GM21717 (cell line): ENCODE measurements at regions not wholly inside any gene's neighbourhood (a gene's known extent, or its start where the extent isn't known, plus 50 kb on each side); places are given as distances from the start of the nearest gene placed in this dataset.
"Not testable (repeated sequence)": the region's sequence is repeated elsewhere in the genome, so short reads cannot be mapped to it uniquely, and the experiment has no call there.

ENCODE experiments used
- ATAC-seq: cut with Tn5 transposase; IDR thresholded peaks from one replicate; pipeline ENCODE4 v1.9.1; 2021; ENCODE audit warnings: mild to moderate bottlenecking, moderate library complexity; ENCODE audit not compliant: unreplicated experiment

DNA sequence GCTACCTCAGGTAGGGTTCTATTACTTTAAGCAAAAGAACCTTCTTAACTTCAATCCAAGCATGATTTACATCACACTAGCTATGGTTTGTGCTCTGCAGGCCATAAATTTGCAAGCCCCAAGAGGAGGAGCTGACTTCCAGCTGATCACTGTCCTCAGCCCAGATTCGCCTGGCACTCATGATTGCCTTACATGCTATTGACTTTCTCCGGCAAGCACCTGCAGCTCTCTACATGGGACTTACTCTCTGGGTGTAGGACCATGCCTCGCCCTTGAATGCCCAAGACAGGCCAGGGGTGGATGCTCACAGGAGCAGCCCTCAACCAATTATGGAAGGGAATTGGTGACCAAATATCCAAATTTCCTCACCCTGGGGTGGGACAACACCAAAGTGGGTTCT is 99.8 kb downstream of the ESM1 start:
- ATAC-seq = no peak

DNA sequence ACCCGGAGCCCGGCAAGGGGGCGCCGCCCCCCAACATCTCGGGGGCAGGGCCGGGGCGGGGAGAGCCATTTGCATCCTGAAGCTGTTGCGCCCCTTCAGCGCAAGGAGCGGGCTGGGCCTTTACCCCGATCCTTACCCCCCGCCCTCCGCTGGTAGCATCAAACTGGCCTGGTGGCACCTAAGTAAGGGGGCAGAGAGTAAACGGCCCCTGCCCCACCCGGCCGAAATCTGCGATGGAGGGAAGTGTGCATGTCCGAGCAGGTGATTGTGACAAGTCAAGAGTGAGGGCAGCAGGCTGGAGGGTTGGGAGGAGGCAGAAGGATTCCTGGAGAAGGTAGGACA is 101.2 kb downstream of the ESM1 start:
- ATAC-seq = no peak

DNA sequence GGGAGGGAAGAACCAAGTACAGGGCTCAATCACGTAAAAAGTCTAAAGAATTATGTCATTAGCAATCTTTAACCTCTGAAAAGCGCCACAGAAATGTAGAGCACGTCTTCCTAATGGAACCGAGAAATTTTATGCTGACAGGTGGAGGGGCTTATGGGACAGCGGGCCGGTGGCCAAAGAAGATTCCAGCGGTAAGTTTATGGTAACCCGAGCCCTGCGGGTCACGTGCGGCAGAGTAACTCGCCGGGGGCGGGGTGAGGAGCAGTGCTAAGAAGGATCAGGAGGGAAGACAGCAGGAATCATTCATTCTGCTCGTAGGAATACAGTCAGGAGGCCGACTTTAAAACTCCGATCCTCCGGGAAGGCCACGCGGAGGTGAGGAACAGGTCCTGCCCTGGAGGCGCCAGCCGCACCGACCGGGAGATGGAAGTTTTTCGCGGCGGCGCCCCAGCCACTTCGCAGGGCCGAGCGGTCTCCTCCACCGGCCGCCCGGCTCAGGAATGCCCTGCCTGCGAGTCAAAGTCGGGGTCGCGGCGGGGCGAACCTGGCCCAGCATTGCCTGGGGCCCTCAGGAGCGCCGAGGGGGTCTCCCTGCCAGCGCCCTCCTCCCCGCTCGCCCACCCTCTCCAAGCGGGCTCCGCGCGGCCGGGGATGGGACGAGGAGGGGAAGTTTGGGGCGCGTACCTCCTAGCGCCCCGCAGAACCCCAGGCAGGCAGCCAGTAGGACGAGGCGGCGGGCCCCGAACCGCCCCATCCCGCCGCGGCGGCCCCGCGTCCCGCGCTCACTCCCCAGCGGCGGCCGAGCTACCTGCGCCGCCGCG is 101.8 kb downstream of the ESM1 start:
- ATAC-seq = no peak

DNA sequence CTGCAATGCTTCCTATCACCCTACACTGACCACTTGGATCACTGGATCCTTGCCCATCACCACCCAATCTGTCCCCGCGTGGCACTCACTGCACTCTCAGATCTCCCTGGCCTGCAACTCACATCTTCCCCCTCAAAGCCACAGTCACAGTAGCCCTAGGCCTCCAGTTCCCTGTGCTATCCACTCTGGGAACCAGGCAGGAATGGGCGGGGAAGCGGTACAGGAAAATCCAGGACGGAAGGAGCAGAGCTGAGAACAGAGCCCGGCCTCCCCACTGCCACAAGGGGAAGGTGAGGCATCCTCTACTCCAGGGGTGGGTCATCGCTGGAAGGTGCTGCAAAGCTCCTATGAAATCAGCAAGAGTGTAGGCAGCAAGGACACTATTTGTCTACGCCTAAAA is 102.6 kb downstream of the ESM1 start:
- no peak for ATAC-seq

DNA sequence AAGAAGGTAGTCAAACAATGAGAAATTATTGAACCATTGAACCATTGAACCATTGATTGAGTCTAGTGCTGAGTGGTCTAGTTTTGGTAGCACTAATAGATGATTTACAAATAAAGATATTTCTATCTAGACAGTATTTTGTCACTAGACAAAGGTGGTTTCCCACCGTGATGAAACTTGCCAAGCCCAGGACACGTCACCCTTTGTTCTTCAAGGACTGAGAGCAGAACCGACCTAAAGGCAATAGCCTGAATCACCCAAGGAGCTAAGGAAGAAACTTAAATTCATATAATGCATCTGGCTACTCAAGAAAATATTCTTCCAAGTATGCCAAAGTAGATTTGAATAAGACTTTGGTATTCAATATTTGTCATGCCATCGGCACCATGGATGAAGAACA is 103.3 kb downstream of the ESM1 start:
- no peak for ATAC-seq

DNA sequence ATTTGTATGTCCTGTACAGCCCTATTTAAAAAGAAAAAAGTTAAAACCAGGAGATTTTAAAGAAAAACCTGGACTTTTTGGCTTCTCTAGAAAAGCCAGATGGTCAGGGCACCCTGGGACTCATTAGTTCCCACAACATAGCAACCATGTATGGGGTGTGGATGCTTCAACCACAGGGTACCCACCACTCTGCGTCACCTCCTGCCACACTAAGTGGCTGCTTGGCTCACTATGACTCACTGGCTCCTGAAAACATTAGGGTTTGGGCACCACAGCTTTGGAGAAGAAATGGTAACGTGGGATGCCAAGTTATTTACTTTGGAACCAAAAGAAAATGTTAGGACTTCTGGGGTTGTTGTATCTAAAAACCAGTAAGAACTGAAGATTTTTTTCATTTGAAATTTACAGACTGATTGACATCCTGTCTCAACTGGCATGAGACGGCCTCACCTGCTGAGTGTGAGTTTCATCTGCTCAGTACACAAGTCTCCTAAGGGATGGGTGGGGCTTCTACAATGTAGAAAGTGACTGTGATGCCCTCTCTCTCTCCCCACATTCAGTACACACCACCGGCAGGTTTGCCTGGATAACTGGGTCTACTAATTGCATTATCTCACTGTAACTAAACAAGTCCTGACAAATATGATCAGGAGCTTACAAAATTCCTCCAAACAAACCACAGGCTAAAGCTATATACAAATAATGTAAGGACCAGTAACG is 103.9 kb downstream of the ESM1 start:
- ATAC-seq = no peak

DNA sequence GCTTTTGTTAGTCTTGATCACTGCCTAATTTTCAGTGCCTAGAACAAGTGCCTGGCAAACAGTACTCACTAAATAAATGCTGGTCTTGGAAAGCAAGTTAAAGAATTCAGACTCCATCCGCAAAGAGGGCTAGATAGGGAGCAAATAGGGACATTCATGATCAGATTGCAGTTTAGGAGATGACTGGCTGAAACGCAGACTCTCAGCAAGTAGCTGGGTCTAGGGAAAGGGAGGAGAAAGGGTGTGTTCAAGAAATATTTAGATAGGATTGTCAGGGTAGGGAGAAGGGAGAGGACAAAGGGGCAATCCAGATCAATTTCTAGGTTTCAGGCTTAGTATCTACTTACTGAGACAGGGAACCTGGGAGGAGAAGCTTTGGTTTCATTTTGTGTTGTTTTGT is 108.4 kb downstream of the ESM1 start:
- no peak for ATAC-seq

DNA sequence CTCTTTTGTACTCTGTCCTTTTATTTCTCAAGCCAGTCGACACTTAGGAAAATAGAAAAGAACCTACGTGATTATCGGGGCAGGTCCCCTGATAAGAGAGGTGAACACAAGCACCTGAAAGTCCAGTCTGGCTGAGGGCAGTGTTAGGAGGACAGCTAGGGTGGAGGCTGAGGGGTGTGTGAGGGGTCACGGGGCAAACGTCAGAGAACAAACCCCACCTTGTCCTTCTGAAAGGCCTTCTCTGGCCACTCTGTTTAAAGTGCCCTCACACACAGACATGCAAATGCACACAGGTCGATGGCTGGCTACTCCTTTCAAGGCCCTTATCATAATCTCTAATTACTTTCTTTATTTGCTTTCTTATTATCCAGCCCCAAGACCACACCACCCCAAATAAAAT is 108.8 kb downstream of the ESM1 start:
- no peak for ATAC-seq

DNA sequence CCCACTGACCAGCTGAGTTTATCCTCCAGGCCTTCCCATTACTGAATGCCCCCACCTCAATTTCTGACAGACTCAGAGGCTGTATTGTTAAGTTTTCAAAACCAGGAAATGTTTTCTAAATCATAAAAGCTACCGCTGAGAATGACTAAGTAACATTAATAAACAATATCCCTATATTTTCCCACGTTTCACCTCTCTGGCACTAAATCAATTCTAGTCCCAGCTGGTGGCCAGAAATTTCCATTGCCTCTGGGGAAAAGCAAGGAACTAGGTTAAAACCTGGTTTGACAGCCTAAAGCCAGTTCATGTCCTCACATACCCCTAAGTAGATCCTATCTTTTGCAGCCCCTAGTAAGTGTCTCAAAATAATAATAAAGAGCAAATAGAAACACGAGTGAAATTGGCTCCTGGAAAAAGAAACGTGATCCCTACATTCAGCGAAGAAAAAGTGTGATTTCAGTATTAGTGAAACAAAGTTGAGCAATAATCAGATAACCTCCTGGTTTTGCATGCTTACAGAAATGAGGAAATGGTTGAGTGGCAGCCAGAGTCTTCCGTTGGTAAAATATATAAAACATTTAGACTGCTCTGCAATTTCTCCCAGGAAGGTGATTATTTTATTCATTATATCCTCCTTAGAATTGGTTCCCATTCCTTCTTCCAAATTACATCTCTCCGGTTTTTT is 110.9 kb downstream of the ESM1 start:
- no peak for ATAC-seq

DNA sequence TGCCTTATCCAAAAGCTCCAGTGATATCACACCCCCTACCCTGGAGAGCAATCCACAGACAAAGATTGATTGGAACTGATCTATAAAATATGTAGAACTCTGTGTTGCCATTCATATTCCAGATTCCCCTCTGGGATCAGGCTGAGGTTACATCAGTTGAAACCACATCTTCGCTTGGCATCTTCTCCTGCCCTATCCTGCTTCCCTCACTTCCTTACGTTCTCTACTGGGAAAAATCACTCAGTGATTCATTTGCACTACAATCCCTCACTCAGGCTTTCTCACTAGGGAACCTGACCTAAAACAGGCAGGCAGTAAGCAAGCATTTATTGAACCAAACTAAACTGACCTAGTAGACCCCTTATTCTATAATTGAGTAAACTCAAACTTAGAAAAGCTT is 111.7 kb downstream of the ESM1 start:
- ATAC-seq = no peak

DNA sequence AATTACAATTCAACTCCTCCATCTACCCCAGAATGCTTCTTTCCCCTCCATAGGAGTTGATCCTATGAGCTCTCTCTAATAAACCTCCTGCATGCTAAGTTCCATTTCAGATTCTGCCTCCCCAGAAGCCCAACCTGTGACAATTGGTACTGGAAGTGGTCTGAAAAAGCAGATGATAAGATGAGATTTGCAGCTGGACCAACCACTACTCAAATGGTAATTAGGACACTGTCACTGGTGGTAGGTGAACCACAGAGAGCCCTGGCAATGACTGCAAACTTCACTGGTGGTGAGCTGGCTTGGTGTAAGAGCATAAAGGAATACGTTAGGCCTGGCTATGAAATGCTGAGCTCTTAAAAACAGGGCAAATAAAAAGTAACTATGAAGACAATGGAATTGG is 112.6 kb downstream of the ESM1 start:
- ATAC-seq = no peak

DNA sequence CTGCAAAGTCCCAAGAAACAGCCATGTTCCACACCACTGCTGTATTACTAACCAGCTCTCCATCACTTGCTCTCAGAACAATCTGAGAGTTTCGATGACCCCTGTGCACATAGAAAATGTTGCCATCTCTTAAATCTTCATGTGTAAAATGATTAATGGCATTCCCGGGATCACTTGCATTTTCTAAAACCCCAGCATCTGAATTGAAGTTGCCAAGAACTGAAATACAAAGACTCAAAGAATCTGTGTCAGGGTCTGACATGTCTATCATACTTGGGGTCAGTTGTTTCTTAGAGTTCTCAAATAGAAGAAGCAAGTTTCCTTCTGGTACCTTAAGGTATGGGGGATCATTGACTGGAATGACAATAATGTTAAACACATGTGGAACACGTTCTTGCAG is 115.1 kb downstream of the ESM1 start:
- ATAC-seq = no peak

DNA sequence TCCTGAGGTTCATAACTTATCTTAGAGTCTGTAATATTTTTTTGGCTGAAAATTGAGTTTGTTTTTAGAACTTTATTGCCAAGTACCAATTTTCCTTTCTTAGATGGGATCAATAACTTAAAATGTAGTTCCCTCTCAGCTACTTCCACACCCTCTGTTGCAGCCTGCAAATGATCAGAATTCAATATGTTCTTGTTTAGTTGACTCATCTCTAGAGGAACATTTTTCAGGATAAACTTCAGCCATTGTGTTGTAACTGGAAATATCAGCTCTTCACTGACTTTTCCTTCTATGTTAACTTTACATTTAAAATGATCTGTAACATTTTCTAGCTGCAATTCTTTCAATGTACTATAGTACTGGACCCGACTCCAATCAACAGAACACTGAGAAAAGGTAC is 115.7 kb downstream of the ESM1 start:
- ATAC-seq = no peak

DNA sequence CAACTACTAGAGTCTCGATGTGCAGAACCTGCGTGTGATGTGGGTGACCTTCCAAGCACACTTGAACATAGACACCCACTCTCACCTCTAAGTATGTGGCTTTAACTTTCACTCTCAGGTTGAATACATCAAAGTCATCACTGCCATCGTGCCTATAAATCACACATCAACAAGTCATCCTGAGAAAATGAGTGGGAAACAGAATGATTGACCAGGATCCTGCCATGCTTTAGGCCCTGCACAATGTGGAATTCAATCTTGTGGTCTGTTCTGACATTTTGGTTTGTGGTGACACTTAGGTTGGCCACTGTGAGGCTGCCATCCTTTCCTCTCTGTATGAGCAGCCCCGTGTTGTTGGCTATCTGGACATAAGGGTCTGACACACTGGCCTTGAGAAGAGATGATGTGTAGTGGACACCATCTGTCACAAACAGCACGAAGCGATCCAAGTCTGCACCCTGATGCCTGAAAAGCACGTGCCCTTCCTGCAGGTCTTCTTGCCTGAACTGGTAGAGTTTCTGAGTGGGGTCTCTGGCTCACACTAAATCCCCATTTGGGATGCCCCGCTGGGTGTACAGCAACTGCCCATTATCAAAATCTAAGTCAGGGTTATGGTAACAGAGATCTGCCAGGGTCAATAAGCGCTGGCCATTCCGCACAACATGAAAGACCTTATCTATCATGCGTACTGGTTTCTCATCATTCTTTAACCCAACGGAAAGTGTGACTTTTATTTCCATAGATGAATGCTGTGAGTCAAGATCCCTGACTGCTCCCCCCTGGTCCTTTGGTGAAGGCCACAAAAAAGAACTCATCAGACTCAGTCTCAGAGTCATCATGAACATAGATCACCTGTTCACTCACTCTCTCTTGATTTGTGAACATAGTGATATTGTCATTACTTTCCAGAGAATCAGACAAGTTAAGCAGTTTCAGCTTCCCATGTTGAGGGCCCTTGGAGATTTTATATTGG is 116.6 kb downstream of the ESM1 start:
- no peak for ATAC-seq

DNA sequence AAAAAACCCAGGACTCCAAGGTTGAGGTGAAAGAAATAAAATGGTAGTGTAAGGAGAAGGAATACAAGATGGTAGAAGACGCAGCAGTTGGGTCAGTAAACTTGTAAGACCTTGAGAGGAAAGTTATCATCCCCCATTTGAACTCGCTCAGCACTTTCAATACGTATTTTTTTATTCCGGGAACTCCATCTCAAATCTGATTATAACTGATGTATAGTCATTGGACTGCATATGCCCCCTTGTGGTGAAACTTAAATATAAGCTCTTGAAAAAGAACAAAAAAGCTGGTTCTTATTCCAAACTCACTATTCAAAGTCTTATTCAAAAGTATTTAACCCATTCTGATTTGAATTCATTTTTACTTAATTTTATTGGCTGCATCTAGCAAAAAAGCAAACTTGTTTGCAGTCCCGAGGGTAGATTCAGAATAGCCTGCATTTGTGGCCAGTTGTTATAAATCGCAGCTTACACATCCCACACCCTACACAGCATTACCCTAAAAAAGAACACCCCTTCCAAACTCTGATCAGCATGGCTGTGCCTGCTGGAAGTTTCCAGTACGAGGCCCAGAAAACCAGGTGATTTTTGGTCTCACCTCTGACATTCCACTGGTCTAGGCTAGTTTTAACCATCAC is 118.0 kb downstream of the ESM1 start:
- ATAC-seq = no peak

DNA sequence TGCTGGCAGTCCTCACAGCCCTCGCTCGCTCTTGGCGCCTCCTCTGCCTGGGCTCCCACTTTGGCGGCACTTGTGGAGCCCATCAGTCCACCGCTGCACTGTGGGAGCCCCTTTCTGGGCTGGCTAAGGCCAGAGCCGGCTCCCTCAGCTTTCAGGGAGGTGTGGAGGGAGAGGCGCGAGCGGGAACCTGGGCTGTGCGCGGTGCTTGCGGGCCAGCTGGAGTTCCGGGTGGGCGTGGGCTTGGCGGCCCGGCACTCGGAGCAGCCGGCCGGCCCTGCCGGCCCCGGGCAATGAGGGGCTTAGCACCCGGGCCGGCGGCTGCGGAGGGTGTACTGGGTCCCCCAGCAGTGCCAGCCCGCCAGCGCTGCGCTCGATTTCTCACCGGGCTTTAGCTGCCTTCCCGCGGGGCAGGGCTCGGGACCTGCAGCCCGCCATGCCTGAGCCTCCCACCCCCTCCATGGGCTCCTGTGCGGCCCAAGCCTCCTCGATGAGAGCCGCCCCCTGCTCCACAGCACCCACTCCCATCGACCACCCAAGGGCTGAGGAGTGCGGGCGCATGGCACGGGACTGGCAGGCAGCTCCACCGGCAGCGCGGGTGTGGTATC is 120.4 kb downstream of the ESM1 start:
- not testable (repeated sequence) for ATAC-seq

DNA sequence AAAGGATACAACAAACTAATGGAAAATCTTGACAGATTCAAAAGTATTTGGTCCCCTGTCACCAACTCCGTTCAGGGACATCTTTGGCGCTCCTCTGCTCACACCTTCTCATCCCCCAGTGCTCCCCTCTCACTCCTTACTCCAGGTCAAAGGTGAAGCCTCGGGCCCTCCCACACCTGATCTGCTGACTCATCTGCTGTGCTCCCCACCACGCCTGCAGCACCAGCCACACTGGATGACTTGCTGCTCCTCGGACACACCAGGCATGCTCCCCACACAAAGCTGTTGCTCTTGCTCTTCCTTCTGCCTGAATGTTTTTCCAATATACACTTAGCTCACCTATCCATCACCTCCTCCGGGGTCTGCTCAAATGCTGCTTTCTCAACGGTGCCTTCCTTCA is 123.4 kb downstream of the ESM1 start:
- ATAC-seq = no peak

DNA sequence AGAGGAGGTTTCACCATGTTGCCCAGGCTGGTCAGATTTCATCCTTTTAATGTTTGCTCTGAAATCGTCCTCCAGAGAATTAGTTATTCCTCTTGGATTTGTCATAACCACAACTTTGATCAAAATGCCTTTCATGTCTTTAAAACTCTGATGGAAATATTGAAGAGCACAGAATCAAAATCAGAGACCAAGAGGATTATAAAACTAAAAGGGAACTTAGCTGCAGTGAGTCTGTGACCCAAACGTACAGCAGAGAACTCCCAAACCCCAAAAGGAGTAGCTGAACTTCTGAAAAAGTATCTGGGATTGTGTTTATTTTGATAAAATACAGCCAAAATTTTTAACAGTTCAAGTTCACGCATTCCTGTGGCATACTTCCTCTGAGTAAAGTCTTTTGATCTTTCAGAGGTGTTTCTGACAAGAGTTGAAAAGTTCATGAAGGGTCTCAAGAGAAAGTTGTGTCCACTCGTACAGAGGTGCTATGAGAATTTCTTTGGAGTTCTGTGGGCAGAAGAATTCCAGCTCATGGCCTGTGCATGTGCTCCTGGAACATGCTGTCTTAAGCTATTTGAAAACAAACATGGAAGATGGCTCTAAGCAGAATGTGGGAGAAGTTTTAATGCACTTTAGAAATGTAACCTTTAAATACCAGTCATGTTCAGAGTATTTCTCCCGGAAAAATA is 124.0 kb downstream of the ESM1 start:
- no peak for ATAC-seq

DNA sequence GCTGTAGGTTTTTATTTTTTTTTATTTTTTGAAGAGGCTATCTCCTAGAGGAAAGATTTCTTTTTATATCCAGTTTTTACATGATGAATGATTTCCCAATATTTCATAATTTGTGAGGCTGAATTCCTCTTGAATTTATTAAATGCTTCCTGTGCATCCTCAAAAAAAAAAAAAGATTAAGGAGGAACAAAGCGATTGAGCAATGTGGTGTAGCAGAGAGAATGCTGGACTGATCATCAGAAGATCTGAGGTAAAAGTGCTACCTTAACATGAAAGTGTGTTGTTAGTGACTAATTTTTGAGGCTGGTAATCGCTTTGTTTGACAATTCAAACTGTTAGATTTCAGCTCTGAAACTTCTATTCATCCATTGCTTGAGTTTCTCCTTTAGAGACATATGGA is 125.1 kb downstream of the ESM1 start:
- no peak for ATAC-seq
